SW 1271 (cell line): ENCODE measurements at regions not wholly inside any gene's neighbourhood (a gene's known extent, or its start where the extent isn't known, plus 50 kb on each side); places are given as distances from the start of the nearest gene placed in this dataset.

ENCODE experiments used
- DNase-seq, 2 experiments: peaks; one replicate each; lab custom pipeline; 2025; lab: John Stamatoyannopoulos, UW

GRCh38 chr18:78624646-78625279, 354.9 kb upstream of the SALL3 start:
- DNase-seq, result no peak

DNA sequence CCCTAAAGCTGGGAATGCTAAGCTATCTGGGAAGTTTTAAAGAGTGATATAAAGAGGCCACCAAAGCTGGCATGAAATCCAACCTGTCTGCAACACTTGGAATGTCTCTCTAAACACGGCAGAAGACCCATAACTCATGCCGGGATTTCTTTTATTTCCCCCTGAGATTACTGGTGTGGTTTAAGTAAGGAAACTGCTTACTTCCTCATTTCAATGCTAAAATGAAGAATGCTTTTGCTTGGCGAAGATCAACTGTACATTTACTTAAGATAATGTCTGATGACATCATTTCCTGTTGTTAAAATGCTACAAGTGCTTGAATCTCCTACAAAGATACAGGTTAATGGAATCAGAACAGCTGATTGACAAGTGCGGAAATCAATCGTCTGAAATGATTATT, 353.8 kb upstream of the SALL3 start:
- DNase-seq, result no peak

DNA sequence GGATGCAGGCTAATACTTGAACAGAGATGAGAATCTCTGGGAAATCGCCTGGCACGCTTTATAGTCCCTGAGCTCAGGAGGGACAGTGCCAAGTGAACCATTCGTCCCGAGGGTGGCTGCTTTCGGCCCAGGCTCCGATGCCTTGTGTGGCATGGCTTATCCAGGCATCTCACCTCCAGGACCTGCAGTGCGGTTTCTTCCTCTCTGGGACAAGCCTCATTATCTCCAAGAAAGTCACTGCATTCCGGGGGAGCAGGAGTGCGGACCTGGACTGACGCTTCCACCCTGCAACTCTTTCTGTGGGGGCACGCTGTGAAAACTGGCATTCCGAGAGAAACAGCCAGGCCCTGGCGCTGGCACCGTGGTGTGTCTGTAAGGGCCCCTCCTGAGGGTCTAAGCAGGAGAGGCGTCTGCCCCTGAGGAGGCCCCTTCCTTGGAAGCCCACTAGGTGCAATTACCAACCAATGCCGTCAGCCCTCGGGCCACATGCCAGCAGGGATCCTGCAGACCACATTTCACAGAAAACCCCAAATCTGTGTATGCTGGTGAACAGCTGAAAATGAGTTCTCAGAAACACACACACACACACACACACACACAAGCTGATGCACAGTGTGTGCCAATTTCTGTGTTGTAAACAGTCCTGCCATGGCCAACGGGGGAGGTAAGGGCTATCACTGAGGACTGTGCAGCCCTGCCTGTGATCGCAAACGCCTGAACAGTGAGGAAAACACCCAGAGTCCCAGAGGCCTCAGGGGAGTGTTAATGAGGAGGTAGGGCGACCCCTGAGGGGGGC, 351.9 kb upstream of the SALL3 start:
- no peak for DNase-seq

DNA sequence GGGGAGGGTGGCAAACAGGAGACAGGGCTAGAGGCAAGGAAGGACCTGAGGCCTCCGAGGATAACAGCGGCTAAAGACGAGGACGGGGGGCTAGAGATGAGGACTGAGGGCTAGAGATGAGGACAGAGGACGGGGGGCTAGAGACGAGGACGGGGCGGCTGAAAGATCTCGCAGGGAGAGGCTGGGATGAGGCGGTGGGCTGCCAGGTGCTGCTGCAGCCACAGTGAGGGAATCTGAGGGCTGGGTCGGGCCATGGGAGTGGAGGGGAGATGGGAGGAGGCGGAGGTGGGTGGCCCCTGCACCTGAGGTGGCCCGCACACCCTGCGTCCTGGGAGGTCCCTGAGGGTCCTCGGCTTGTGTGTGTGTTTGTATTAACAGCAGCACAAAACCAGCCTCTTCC, 350.2 kb upstream of the SALL3 start:
- no peak for DNase-seq

GRCh38 chr18:78630356-78630755, 349.3 kb upstream of the SALL3 start:
- DNase-seq, result no peak

- no peak for DNase-seq
These were observed 348.6 kb upstream of the SALL3 start for GRCh38 chr18:78630981-78631510.

DNA sequence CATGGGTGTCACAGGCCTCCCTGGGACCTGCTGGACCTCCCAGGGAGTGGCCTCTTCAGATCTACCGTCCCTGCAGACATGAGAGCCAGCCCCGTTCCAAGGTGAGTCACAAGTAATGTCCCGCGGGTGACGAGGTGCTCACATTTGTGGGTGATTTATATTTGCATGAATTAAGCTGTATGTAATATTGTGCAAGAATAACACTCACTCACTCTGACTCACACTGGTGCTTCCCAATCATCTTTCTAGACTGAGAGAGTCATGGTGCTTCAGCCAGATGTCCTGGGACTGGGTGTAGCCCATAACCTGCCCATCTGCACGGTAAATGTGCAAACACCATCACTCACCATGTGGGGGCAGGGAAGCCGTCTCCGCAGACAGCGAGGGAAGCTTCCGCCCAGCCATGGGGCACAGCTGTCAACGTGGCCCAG, 347.5 kb upstream of the SALL3 start:
- DNase-seq, result no peak

DNA sequence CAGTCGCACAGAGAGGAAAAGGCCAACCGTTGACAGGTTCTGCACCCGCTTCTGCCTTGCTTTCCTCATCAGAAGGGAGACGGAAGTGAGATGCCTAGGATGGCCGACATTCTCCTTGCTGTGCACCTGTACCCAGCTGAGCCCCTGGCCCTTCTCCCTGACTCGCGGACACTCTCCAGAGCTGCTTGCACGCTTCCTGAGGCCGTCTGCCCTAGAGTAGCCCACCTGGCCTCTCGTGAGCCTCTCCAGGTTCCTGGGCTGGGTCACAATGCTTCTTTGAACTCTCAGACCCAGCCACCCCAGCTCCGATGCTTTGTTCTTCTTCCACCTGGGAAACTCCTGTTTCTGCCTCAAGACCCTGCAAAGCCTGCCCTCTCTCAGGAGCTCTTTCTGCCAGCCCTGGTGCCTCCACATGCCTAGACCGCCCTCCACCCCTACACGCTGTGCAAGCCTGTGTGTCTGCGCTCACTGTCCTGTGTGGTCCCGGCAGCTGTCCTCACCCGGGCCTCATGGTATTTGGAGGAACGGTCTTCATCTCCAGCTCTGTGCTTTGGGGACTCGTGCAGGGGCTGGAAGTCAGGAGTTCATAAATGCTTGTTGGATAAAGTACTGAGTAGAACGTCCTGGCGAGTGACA, 345.4 kb upstream of the SALL3 start:
- DNase-seq, result no peak

- DNase-seq, result no peak
These were observed 344.4 kb upstream of the SALL3 start for GRCh38 chr18:78635093-78635800.

DNA sequence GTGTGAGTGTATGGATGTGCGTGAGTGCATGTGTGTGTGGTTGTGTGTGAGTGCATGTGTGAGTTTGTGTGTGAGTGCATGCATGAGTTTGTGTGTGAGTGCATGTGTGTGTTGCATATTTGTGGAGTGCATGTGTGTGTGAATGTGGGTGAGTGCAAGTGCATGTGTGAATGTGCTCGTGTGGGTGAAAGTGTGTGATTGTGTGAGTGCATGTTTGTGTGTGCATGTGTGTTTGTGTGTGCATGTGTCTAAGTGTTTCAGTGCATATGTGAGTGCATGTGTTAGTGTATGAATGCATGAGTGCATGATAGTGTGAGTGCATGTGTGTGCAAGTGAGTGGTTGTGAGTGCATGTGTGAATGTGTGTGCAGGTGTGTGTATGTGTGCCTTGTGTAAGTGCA, 343.4 kb upstream of the SALL3 start:
- DNase-seq, result no peak

GRCh38 chr18:78637442-78638402, 341.9 kb upstream of the SALL3 start:
- DNase-seq, result no peak

DNA sequence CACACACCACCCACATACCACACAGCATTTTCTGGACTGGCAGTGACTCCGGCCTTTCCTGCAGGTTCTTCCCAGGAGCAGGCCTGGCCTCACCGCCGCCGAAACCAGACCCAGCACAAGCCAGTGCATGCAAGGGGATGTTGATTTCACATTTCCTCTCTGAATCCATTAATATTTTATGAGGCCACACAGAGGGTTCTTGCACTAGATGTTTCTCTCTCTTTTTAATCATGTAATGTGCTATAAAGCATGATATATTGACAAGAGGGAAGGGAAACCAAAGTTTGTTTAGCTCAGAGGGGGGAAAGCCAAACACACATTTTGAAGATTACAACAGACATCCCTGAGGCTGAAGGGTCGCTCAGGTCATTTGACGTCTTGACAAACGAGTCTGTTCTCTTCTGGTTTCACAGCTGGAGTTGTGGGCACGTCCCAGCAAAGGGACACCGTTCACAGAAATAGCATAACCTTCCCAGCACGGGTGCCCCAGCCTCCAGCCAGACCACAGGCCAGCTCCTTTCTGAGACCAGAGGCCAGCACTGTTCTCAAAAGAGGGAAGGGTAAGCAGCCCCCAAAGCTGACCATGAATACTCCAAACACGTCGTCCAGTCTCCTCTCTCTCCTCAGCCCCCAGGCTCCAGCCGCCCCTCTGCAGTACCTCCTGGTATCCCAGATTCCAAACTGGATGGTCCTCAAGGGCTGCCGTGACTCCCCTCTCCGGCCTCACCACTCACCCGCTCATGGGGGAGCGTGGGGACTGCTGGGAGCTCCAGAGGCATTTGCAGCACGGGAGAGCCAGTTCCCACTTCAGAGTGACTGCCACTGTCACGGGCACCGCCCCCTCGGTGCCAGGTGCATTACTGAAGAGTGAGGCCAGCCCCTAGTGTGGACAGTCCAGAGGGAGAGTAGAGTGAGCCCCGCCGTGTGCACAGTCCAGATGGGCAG, 340.3 kb upstream of the SALL3 start:
- no peak for DNase-seq

- no peak for DNase-seq
These were observed 339.2 kb upstream of the SALL3 start for GRCh38 chr18:78640246-78640995.

- DNase-seq, result no peak
These were observed 337.9 kb upstream of the SALL3 start for GRCh38 chr18:78641689-78642231.

GRCh38 chr18:78642296-78642951, 337.2 kb upstream of the SALL3 start:
- DNase-seq, result no peak

DNA sequence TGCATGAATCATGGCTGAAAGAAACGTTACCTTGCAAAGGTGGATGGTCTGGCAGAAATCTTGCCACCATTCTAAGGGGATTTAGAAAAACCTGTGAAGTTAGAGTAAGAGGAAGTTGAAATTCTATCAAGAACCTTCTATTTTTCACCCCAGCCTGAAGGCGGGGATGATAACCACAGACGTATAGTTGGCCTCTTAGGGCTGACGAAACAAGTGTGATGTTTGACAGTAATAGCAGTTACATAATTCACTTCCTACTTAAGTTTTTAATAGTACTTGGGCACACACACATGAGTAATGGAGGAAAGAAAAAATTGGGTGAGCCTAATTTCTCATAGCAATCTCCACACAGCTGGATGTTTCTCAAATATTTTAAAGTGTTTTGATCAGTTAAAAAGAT, 336.6 kb upstream of the SALL3 start:
- no peak for DNase-seq

DNA sequence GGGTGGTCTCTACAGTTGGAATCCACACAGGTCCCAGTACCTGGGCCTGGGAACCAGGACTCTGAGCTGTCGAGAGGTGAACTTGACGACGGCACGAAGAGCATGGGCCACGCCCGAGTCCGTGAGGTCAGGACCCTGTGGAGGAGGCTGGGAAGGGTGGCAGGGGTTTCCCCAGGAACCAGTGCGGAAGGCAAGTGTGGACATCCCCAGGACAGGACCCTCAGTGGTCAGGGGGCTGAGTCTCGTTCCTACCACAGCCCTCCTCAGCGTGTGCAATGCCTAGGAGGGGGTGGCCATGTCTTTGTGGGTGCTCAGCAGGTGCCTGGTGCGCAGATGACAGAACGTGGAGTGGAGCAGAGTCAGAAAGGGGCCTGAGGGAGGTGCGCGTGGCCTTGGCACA, 335.6 kb upstream of the SALL3 start:
- DNase-seq, result no peak

DNA sequence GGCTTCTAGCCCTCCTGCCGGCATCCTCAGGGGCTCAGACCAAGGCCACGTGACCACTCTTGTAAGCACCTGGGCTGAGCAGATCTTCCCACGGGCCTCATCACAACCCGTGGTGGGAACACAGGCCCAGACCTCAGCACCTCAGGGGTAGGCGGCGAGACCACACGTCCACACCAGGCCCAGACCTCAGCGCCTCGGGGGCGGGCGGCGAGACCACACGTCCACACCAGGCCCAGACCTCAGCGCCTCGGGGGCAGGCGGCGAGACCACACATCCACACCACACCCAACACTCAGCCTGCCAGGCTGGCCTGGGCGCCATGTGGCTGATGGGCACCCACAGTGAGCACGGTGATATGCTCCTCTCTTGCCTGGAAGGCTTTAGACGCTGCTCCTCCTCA, 334.4 kb upstream of the SALL3 start:
- DNase-seq, result no peak
